RWPE2 (cell line): ENCODE measurements at regions not wholly inside any gene's neighbourhood (a gene's known extent, or its start where the extent isn't known, plus 50 kb on each side); places are given as distances from the start of the nearest gene placed in this dataset.

Experiments used
- ATAC-seq: fragments of 200-7000 bp; cut with Tn5 transposase; 3 replicates; pipeline ENCODE4 v1.9.1; 2021; ENCODE audit warnings: low read depth
- DNase-seq: peaks from one replicate; pipeline ENCODE4 v3.0.0-alpha.2; 2020; ENCODE audit warnings: low spot score
- H3K27ac ChIP-seq: fragments of 450-650 bp; 2 replicates; pipeline ENCODE4 v1.5.1; 2017; ENCODE audit warnings: mild to moderate bottlenecking; ENCODE audit not compliant: poor library complexity, severe bottlenecking
- H3K27me3 ChIP-seq: fragments of 250-450 bp; sonication (Bioruptor Pico); 2 replicates; pipeline ENCODE4 v1.5.1; 2021; ENCODE audit warnings: mild to moderate bottlenecking, moderate library complexity; ENCODE audit not compliant: insufficient read depth, poor library complexity, severe bottlenecking
- H3K36me3 ChIP-seq: fragments of 250-450 bp; sonication (Bioruptor Pico); 2 replicates; pipeline ENCODE4 v1.5.1; 2020; ENCODE audit warnings: low read depth, mild to moderate bottlenecking, moderate library complexity
- H3K4me1 ChIP-seq: fragments of 250-450 bp; sonication (Bioruptor Pico); 2 replicates; pipeline ENCODE4 v1.5.1; 2021; ENCODE audit warnings: mild to moderate bottlenecking, moderate library complexity; ENCODE audit not compliant: insufficient read depth, poor library complexity, severe bottlenecking
- H3K4me3 ChIP-seq: fragments of 250-450 bp; sonication (Bioruptor Pico); 2 replicates; pipeline ENCODE4 v1.5.1; 2021; ENCODE audit warnings: mild to moderate bottlenecking, moderate library complexity; ENCODE audit not compliant: severe bottlenecking
- H3K9me3 ChIP-seq: fragments of 250-450 bp; sonication (Bioruptor Pico); 2 replicates; pipeline ENCODE4 v1.5.1; 2021; ENCODE audit warnings: mild to moderate bottlenecking, moderate library complexity; ENCODE audit not compliant: severe bottlenecking
- TF ChIP-seq, protein P1 (sequence below): fragments of 450-650 bp; IDR thresholded peaks from one replicate; pipeline ENCODE4 v1.5.1; 2017; ENCODE audit warnings: mild to moderate bottlenecking, moderate library complexity; ENCODE audit not compliant: poor library complexity, severe bottlenecking

DNA sequence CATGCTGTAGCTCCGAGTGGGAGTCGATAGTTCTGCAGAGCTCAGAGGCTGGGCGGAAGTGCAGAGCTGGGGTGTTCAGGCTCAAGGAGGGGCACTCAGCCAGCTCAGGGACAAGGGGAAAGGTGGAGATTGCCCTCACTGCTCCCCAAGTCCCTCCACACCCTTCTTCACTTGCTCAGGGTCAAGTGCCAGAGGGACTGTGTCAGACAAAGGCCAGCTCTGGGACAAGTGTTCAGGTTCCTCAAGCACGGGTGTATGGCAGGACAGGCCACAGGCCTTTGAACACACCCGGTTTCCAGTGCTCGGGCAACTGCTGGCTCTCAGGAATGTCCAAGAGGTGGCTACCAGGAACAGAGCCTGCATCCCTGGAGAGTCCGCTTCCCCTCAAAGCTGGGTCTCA lies 293.0 kb upstream of the PODXL start:
- no peaks in the 10 kb centered on the region for H3K4me1 ChIP-seq
- DNase-seq (no peak), ATAC-seq (no peak)
- no peak overlapping the region for H3K27ac ChIP-seq
- H3K4me3 ChIP-seq, result no peak overlapping the region
- H3K27me3 ChIP-seq, result peaks cover 8% of the 10 kb centered on the region
- no peaks in the 10 kb centered on the region for H3K36me3 ChIP-seq
- TF ChIP-seq, protein P1, sequence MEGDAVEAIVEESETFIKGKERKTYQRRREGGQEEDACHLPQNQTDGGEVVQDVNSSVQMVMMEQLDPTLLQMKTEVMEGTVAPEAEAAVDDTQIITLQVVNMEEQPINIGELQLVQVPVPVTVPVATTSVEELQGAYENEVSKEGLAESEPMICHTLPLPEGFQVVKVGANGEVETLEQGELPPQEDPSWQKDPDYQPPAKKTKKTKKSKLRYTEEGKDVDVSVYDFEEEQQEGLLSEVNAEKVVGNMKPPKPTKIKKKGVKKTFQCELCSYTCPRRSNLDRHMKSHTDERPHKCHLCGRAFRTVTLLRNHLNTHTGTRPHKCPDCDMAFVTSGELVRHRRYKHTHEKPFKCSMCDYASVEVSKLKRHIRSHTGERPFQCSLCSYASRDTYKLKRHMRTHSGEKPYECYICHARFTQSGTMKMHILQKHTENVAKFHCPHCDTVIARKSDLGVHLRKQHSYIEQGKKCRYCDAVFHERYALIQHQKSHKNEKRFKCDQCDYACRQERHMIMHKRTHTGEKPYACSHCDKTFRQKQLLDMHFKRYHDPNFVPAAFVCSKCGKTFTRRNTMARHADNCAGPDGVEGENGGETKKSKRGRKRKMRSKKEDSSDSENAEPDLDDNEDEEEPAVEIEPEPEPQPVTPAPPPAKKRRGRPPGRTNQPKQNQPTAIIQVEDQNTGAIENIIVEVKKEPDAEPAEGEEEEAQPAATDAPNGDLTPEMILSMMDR, result no peak
- H3K9me3 ChIP-seq, result no peaks in the 10 kb centered on the region

- TF ChIP-seq, protein P1, result no peak
- no peaks in the 10 kb centered on the region for H3K36me3 ChIP-seq
- no peak overlapping the region for H3K4me3 ChIP-seq
- DNase-seq (no peak), ATAC-seq (no peak)
- no peak overlapping the region for H3K27ac ChIP-seq
- H3K4me1 ChIP-seq, result no peaks in the 10 kb centered on the region
- peaks cover 11% of the 10 kb centered on the region for H3K27me3 ChIP-seq
- no peaks in the 10 kb centered on the region for H3K9me3 ChIP-seq
Observed at GRCh38 chr7:131848033-131848432, 291.6 kb upstream of the PODXL start.

DNA sequence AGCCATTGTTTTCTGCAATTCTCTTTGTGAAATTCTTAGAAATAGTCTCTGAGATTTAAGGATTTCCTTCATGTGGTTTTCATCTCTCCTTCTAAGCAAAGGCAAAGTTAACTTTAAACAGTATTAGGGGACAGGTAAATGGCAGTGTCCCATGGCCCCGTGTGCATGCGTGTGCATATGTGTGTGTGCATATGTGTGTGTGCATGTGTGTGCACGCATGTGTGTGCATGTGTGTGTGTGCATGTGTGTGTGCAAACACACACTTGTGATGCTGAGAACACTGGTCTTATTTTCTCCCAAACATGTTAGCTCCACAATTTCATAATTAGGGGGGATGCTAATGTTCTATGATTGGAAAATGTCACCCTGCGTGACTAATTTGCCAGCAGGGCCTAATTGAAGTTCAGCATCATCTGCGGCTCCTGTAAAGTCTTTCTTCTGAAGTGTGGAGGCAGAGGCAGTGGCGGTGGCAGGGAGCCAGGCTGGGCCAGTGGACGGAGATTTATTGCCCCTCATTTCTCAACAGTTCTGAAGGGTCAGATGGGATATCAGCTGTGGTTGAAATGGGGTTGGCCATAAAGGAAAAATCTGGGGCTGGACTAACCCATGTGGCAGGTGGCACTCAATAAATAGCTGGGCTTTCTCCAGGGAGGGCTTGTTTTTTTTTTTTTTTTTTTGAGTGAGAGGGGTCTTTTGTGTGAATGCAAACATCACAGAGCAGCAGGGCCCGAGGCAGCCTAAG lies 289.3 kb upstream of the PODXL start:
- Histone ChIP-seq H3K4me1 (no peaks in the 10 kb centered on the region), H3K36me3 (no peaks in the 10 kb centered on the region), H3K27ac (no peak overlapping the region), H3K27me3 (peaks cover 11% of the 10 kb centered on the region), H3K9me3 (no peaks in the 10 kb centered on the region), H3K4me3 (no peak overlapping the region)
- ATAC-seq, result no peak
- no peak for DNase-seq
- TF ChIP-seq, protein P1, result no peak

- Histone ChIP-seq H3K9me3 (no peaks in the 10 kb centered on the region), H3K27me3 (peaks cover 11% of the 10 kb centered on the region), H3K4me1 (no peaks in the 10 kb centered on the region), H3K27ac (no peak overlapping the region), H3K4me3 (no peak overlapping the region), H3K36me3 (no peaks in the 10 kb centered on the region)
- TF ChIP-seq, protein P1, result no peak
- ATAC-seq, result no peak
- no peak for DNase-seq
Observed at GRCh38 chr7:131844369-131844768, 287.9 kb upstream of the PODXL start.

GRCh38 chr7:131843898-131844331 lies 287.5 kb upstream of the PODXL start:
- Histone ChIP-seq H3K4me1 (no peaks in the 10 kb centered on the region), H3K27ac (no peak overlapping the region), H3K4me3 (no peak overlapping the region), H3K36me3 (no peaks in the 10 kb centered on the region), H3K9me3 (no peaks in the 10 kb centered on the region), H3K27me3 (peaks cover 15% of the 10 kb centered on the region)
- DNase-seq (no peak), ATAC-seq (peak; percentile 38; the same call in 2 of the 3 replicates)
- TF ChIP-seq, protein P1, result no peak
